ENCODE measurements at regions not wholly inside any gene's neighbourhood (a gene's known extent, or its start where the extent isn't known, plus 50 kb on each side); places are given as distances from the start of the nearest gene placed in this dataset.

DNA sequence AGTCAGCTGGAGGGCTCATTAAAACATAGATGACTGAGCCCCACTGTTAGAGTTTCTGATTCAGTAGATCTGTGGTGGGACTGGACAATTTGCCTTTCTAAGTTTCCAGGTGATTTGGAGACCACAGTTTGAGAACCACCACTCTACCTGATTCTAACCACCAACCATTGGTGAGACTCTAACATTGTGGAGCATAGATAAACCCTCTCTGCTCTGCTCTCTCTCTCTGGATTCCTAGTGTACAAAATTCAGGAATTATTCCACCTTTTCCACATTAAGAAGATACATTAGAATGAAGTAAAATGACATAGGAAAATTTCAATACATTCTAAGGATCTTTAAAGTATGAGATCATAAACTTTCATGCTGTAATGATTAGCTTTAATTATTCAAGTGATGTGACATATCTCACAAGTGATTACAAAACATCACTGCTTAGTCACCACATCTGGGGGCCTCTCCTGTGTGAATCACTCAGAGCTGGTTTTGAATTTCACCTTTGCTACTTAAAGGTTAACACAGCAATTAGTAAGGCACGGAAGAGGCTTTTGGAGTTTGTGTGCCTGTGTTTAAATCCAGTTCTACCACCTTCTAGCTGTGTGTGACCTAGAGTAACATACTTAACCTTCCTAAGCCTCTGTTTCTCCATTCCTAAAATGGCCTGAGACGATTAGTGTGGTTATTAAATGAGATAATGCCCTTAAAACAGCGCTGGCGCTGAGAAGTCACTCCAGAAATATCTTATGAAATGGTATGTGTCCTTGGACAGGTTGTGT, 78.5 kb upstream of the NBEA start:
- Histone ChIP-seq H2BK15ac (ENCODE audit: low read depth, low read length) (no peak overlapping the region), H3K4me1 (ENCODE audit: insufficient read depth, low read length) (peaks cover 7% of the 10 kb centered on the region), H3K4ac (ENCODE audit: low read depth, low read length) (no peak overlapping the region), H3K14ac (ENCODE audit: insufficient read depth, low read length) (no peak overlapping the region), H3K79me1 (ENCODE audit: insufficient read depth, low read depth, low read length, poor library complexity, severe bottlenecking) (no peaks in the 10 kb centered on the region), H3K9me3 (ENCODE audit: control insufficient read depth, low read depth, low read length) (no peaks in the 10 kb centered on the region), H4K8ac (replicated peaks; ENCODE audit: insufficient read length, low read depth, low read length) (no peak overlapping the region), H4K5ac (ENCODE audit: insufficient read length, low read depth, low read length) (no peak overlapping the region), H2BK12ac (ENCODE audit: insufficient read length, low read depth, low read length) (no peak overlapping the region), H3K79me2 (ENCODE audit: insufficient read depth, low read length) (no peaks in the 10 kb centered on the region), H3K23ac (ENCODE audit: insufficient read length, low read depth, low read length) (no peak overlapping the region), H4K20me1 (ENCODE audit: control insufficient read depth, insufficient read depth, insufficient read length) (no peaks in the 10 kb centered on the region), H3K27me3 (ENCODE audit: insufficient read depth, low read length) (no peaks in the 10 kb centered on the region), H3K56ac (ENCODE audit: insufficient read length, low read depth, low read length) (no peak overlapping the region), H2BK20ac (ENCODE audit: low read depth, low read length, poor library complexity, severe bottlenecking) (no peak overlapping the region), H3K18ac (ENCODE audit: insufficient read length, low read depth, low read length) (no peak overlapping the region), H3K4me2 (ENCODE audit: insufficient read depth, insufficient read length, low read length) (no peak overlapping the region), H4K91ac (ENCODE audit: insufficient read length, low read depth, low read length) (no peak overlapping the region), H2BK5ac (ENCODE audit: insufficient read length, low read length) (no peak overlapping the region), H2AFZ (ENCODE audit: low read length) (no peak overlapping the region), H3K27ac (ENCODE audit: insufficient read length, low read depth, low read length) (no peak overlapping the region), H3T11ph (ENCODE audit: low read length) (no peak overlapping the region), H2BK120ac (ENCODE audit: low read depth, low read length, poor library complexity, severe bottlenecking) (no peak overlapping the region), H3K23me2 (ENCODE audit: insufficient read length, low read depth, low read length, poor library complexity, severe bottlenecking) (no peaks in the 10 kb centered on the region), H2AK5ac (ENCODE audit: insufficient read length, low read length) (no peak overlapping the region), H3K9ac (ENCODE audit: extremely low read depth, insufficient read length, low read length) (no peak overlapping the region)
- no peak for TF ChIP-seq CTCF (conservative IDR thresholded peaks at IDR 0.05)
- Mint-ChIP-seq H3K4me3 (no peak overlapping the region), H3K9me3 (no peaks in the 10 kb centered on the region), H3K27ac (no peak overlapping the region), H3K36me3 (ENCODE audit: insufficient read depth in 1 of 3, low read depth in 3 of 3) (no peaks in the 10 kb centered on the region), H3K4me1 (peaks cover 17 to 21% of the 10 kb centered on the region in 2 experiments), H3K27me3 (ENCODE audit: low read depth) (no peaks in the 10 kb centered on the region)
- no peak for DNase-seq
- no CpG with 5 or more reads among the region's 4 CpGs for WGBS (ENCODE audit: extremely low coverage, insufficient read length, low lambda C conversion rate)

Data from H9 (cell line).